Keratinocyte (primary cell): ENCODE measurements at regions not wholly inside any gene's neighbourhood (a gene's known extent, or its start where the extent isn't known, plus 50 kb on each side); places are given as distances from the start of the nearest gene placed in this dataset.

Source experiments
- DNase-seq: peaks from one replicate; pipeline ENCODE4 v3.0.0-alpha.2; 2011; ENCODE audit warnings: low read depth, missing footprints, low spot score
- FAIRE-seq: peaks from 2 replicates; lab custom pipeline; 2011; peaks lifted over from hg19 to GRCh38; lab: Jason Lieb, UNC
- H2AFZ ChIP-seq: 2 replicates; pipeline ENCODE4 v1.6.0; 2012; ENCODE audit warnings: low read length, control low read depth, inconsistent platforms; ENCODE audit not compliant: control insufficient read depth
- H3K27ac ChIP-seq: 2 replicates; pipeline ENCODE4 v1.5.1; 2011; ENCODE audit warnings: low read length; ENCODE audit not compliant: control insufficient read depth, insufficient read depth
- H3K27me3 ChIP-seq: 3 replicates; pipeline ENCODE4 v1.6.0; 2011; ENCODE audit warnings: low read length; ENCODE audit not compliant: control insufficient read depth, insufficient read depth; ENCODE audit errors: extremely low read depth
- H3K36me3 ChIP-seq, 2 experiments: 2 replicates in 1 of 2; 3 replicates in 1 of 2; pipeline ENCODE4 v1.5.1; 2011; ENCODE audit warnings: low read length in 2 of 2, mild to moderate bottlenecking in 1 of 2; ENCODE audit not compliant: control insufficient read depth in 2 of 2, insufficient read depth in 2 of 2; ENCODE audit errors: extremely low read depth in 1 of 2
- H3K4me1 ChIP-seq: 3 replicates; pipeline ENCODE4 v1.5.1; 2011; ENCODE audit warnings: low read length; ENCODE audit not compliant: control insufficient read depth, insufficient read depth; ENCODE audit errors: extremely low read depth
- H3K4me2 ChIP-seq: 3 replicates; pipeline ENCODE4 v1.6.0; 2011; ENCODE audit warnings: low read depth, low read length; ENCODE audit not compliant: control insufficient read depth, insufficient read depth; ENCODE audit errors: extremely low read depth
- H3K4me3 ChIP-seq, 3 experiments: fragments of 200-600 bp in 1 of 3; sonication (generic) in 1 of 3; 2 replicates in 2 of 3; 3 replicates in 1 of 3; pipeline ENCODE4 v1.5.1; 2011 to 2016; ENCODE audit warnings: low read length in 3 of 3, mild to moderate bottlenecking in 3 of 3, control low read depth in 2 of 3, inconsistent platforms in 1 of 3, low read depth in 1 of 3, mixed read lengths in 1 of 3, mixed run types in 1 of 3, moderate library complexity in 1 of 3; ENCODE audit not compliant: control insufficient read depth in 2 of 3, insufficient read depth in 2 of 3; ENCODE audit errors: extremely low read depth in 1 of 3
- H3K79me2 ChIP-seq: 2 replicates; pipeline ENCODE4 v1.6.0; 2012; ENCODE audit warnings: low read length; ENCODE audit not compliant: control insufficient read depth, insufficient read depth
- H3K9ac ChIP-seq: 3 replicates; pipeline ENCODE4 v1.6.0; 2011; ENCODE audit warnings: low read length; ENCODE audit not compliant: control insufficient read depth, insufficient read depth; ENCODE audit errors: extremely low read depth
- H3K9me1 ChIP-seq: 3 replicates; pipeline ENCODE4 v1.6.0; 2011; ENCODE audit warnings: low read length; ENCODE audit not compliant: control insufficient read depth, insufficient read depth; ENCODE audit errors: extremely low read depth
- H3K9me3 ChIP-seq: 2 replicates; pipeline ENCODE4 v1.5.1; 2012; ENCODE audit warnings: low read depth, low read length; ENCODE audit not compliant: control insufficient read depth
- H4K20me1 ChIP-seq: 3 replicates; pipeline ENCODE4 v1.6.0; 2011; ENCODE audit warnings: low read length; ENCODE audit not compliant: control insufficient read depth, insufficient read depth; ENCODE audit errors: extremely low read depth
- EZH2 ChIP-seq: IDR thresholded peaks from one replicate; pipeline ENCODE4 v1.6.1; 2012; ENCODE audit warnings: inconsistent platforms, mild to moderate bottlenecking, low read length, moderate library complexity
- dilution Hi-C: fragments of 300-500 bp; cut with MboI; formaldehyde crosslinking; loops from one replicate; pipeline ENCODE4 v1.7.0; 2020; ENCODE audit warnings: low sequenced_read_pairs; ENCODE audit not compliant: extremely low pct_ligation_motif_present
- TF ChIP-seq, protein P1 (sequence below), 3 experiments: IDR thresholded peaks in 1 of 3; conservative IDR thresholded peaks in 1 of 3; optimal IDR thresholded peaks in 1 of 3; 2 replicates in 2 of 3; 3 replicates in 1 of 3; pipeline versions ENCODE3 to v1.5.1; 2011; ENCODE audit warnings: low read length in 3 of 3, mild to moderate bottlenecking in 3 of 3, moderate library complexity in 2 of 3, control low read depth in 1 of 3, inconsistent platforms in 1 of 3; ENCODE audit not compliant: insufficient read depth in 2 of 3; ENCODE audit errors: extremely low read depth in 1 of 3

DNA sequence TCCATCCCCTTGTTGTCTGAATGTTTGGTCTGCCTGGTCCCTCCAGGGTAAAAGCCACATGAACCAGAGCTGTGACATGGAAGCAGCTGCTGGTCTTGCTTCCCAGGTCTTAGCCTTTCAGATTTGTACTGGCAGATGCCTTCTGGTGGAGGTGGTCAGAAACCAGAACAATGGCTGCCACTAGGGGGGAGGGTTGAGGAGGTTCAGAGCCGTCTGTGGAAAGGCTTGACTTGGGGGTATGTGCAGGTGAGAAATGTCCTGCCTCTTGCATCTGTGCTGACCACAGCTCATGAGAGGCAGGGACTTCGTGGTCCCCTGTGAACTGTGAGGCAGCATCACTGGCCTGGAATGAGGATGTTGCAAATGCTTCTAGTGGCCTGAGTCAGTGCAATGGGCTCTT lies 144.2 kb upstream of the WDR1 start:
- H3K9ac ChIP-seq: no peak overlapping the region
- peaks cover 4% of the 10 kb centered on the region for H3K4me1 ChIP-seq
- DNase-seq (no peak), FAIRE-seq (peak; percentile 13)
- no peak overlapping the region for H3K27ac ChIP-seq
- no peaks in the 10 kb centered on the region for H3K27me3 ChIP-seq
- TF ChIP-seq, protein P1, sequence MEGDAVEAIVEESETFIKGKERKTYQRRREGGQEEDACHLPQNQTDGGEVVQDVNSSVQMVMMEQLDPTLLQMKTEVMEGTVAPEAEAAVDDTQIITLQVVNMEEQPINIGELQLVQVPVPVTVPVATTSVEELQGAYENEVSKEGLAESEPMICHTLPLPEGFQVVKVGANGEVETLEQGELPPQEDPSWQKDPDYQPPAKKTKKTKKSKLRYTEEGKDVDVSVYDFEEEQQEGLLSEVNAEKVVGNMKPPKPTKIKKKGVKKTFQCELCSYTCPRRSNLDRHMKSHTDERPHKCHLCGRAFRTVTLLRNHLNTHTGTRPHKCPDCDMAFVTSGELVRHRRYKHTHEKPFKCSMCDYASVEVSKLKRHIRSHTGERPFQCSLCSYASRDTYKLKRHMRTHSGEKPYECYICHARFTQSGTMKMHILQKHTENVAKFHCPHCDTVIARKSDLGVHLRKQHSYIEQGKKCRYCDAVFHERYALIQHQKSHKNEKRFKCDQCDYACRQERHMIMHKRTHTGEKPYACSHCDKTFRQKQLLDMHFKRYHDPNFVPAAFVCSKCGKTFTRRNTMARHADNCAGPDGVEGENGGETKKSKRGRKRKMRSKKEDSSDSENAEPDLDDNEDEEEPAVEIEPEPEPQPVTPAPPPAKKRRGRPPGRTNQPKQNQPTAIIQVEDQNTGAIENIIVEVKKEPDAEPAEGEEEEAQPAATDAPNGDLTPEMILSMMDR (optimal IDR thresholded peaks at IDR 0.05 in 1 of 3, IDR thresholded peaks at IDR 0.05 in 1 of 3, conservative IDR thresholded peaks at IDR 0.05 in 1 of 3; ENCODE audit: extremely low read depth in 1 of 3, insufficient read depth in 2 of 3, low read length in 3 of 3): peak in 1 of 3 experiments; percentile 17
- no peak for TF ChIP-seq EZH2
- H3K4me3 ChIP-seq: no peak overlapping the region
- H3K79me2 ChIP-seq: no peaks in the 10 kb centered on the region
- no peaks in the 10 kb centered on the region for H3K9me3 ChIP-seq
- dilution Hi-C loops: no loop called here
- no peaks in the 10 kb centered on the region for H4K20me1 ChIP-seq
- H2AFZ ChIP-seq: no peak overlapping the region
- no peaks in the 10 kb centered on the region for H3K9me1 ChIP-seq
- no peaks in the 10 kb centered on the region for H3K36me3 ChIP-seq
- H3K4me2 ChIP-seq: no peak overlapping the region

DNA sequence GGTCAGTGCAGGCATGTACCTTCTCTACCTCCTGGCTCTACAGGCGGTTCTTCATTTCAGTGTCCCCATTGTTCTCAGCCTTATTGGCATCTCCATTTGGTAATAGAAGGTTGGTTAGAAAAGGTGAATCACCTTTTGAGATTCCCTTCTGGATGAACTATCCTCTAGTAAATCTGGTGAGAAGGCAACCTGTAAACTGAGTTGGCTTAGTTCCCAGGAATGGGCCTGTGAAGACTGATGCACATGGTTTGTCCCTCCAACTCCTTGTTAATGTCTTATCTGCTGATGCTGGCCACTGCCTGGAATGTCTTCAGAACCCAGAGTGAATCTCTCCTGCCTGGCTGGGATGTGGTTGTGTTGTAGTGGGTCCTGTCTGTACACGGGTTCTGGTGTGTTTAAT lies 143.4 kb upstream of the WDR1 start:
- Histone ChIP-seq H3K9me3 (no peaks in the 10 kb centered on the region), H3K9ac (no peak overlapping the region), H3K27me3 (no peaks in the 10 kb centered on the region), H2AFZ (no peak overlapping the region), H3K27ac (no peak overlapping the region), H3K4me3 (no peak overlapping the region), H3K4me1 (peaks cover 4% of the 10 kb centered on the region), H3K4me2 (no peak overlapping the region), H3K79me2 (no peaks in the 10 kb centered on the region), H3K36me3 (no peaks in the 10 kb centered on the region), H3K9me1 (no peaks in the 10 kb centered on the region), H4K20me1 (no peaks in the 10 kb centered on the region)
- no peak for DNase-seq
- dilution Hi-C loops: no loop called here
- no peak for TF ChIP-seq EZH2
- TF ChIP-seq, protein P1 (optimal IDR thresholded peaks at IDR 0.05 in 1 of 3, IDR thresholded peaks at IDR 0.05 in 1 of 3, conservative IDR thresholded peaks at IDR 0.05 in 1 of 3; ENCODE audit: extremely low read depth in 1 of 3, insufficient read depth in 2 of 3, low read length in 3 of 3): no peak
- FAIRE-seq: no peak
